ENCODE measurements at regions not wholly inside any gene's neighbourhood (a gene's known extent, or its start where the extent isn't known, plus 50 kb on each side); places are given as distances from the start of the nearest gene placed in this dataset.

DNA sequence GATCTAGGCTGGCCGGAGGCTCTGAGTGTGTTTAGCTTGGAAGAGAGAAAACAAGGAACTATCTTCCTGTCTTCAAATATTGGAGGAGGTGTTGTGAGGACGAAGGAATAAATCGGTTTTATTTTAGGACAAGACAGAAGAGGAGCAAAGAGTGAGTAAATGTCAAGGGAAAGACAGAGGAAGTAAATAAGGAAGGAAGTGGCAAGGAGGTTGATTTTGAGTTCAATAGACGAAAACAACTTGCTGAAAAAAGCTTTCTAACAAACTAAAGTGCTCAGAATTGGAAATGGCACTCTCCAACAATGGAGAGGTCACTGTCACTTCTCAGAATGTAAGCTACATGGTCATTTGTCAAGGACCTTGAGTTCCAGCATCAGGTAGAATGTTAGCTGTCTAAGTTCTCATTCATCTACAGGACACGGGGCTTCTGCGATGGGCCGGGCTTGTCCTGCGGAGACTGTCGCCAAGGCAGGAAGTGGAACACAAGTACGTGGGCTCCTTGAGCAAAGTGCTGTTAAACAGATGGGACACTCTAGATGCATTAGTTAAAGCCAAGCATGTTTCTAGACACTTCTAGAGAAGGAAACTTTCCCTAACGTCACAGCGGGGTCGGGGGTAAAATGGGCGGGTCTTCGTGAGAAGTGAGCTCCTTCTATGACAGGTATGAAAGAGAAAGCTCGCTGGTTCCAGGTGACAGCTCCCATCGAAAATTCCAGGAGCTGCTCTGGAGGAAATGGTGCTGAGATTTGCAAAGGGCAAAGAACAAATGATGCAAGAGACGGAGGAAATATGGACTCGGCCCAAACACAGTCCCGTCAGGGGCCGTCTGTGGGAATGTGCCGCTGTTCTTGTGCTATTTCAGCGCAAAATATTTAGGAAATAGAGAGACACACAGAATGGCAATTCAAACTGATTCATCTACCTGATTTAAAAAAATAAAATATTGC, 103.9 kb upstream of the UBL3 start:
- DNase-seq (ENCODE audit: low spot score) = no peak
- Histone ChIP-seq H3K27ac (no peak overlapping the region), H3K4me3 (no peak overlapping the region)
- TF ChIP-seq CTCF (IDR thresholded peaks at IDR 0.05) = no peak

- DNase-seq (ENCODE audit: low spot score) = no peak
- H3K4me3 ChIP-seq = no peak overlapping the region
- TF ChIP-seq CTCF (IDR thresholded peaks at IDR 0.05) = no peak
- no peak overlapping the region for H3K27ac ChIP-seq
Measured at GRCh38 chr13:29953542-29953941, 103.1 kb upstream of the UBL3 start.

GRCh38 chr13:29952245-29952644, 101.8 kb upstream of the UBL3 start:
- H3K27ac ChIP-seq = no peak overlapping the region
- DNase-seq (ENCODE audit: low spot score) = no peak
- no peak for TF ChIP-seq CTCF (IDR thresholded peaks at IDR 0.05)
- H3K4me3 ChIP-seq = no peak overlapping the region

- H3K27ac ChIP-seq = no peak overlapping the region
- DNase-seq (ENCODE audit: low spot score) = no peak
- no peak overlapping the region for H3K4me3 ChIP-seq
- TF ChIP-seq CTCF (IDR thresholded peaks at IDR 0.05) = no peak
Measured at GRCh38 chr13:29948791-29949190, 98.4 kb upstream of the UBL3 start.

DNA sequence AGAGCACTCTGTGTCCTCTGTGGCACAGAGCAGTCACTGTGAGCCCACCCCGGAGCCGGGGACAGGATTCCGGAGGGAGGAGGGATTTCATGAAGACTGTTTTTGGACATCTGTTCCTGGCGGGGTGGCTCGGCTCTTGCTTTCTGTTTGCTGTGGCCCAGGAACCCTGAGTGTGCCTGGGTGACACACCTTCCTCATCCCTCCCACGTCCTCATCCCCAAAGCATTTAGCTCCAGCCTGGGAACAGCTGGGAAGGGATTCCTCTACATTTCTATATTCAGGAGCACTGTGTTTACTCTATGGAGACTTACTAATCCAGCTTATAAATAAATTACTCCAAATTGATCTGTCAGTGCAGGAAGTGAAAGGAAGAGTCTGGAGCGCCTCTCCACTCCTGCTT, 97.8 kb upstream of the UBL3 start:
- no peak for TF ChIP-seq CTCF (IDR thresholded peaks at IDR 0.05)
- Histone ChIP-seq H3K4me3 (no peak overlapping the region), H3K27ac (no peak overlapping the region)
- peak; percentile 68 for DNase-seq (ENCODE audit: low spot score)

DNA sequence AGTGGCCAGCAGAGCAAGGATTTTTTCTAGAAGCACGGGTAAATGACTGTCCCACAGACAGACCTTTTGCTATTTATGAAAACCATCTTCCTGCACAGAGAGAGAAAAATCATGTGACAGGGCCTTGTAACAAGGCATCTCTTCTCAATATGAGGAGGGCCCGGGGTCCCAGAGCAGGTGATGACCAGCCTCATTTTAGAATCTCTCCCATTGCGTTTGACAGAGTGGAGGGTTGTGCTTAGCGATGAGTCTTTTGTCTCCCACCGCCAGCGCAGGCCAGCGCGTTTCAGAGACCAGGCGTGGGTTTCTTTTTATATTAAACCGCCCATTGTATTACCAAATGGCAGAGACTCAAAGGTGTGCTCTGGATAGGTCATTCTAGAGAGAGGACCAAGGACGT, 97.4 kb upstream of the UBL3 start:
- no peak for TF ChIP-seq CTCF (IDR thresholded peaks at IDR 0.05)
- DNase-seq (ENCODE audit: low spot score) = peak; percentile 50
- H3K4me3 ChIP-seq = no peak overlapping the region
- H3K27ac ChIP-seq = no peak overlapping the region

DNA sequence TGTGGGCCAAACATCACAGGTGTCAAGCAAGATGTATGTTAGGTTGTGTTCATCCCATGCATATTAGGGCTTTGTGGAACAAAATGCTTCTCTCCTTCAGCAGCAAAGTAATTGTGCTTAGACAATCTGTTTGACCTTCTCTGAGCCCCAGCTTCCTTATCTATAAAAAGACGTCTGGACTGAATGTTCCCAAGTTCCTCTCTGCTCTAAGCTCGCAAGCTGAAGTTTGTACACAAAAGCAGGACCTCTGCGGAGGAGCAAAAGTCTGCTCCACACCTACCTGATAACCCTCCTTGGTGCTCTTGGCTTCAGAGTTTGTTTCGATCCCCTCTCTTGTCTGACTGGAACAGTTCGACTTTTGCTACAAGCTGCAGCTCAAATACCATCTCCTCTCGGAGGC, 95.7 kb upstream of the UBL3 start:
- Histone ChIP-seq H3K27ac (no peak overlapping the region), H3K4me3 (no peak overlapping the region)
- TF ChIP-seq CTCF (IDR thresholded peaks at IDR 0.05) = no peak
- no peak for DNase-seq (ENCODE audit: low spot score)

Data from coronary artery (tissue), 2 donors.